Stromal cell of bone marrow (primary cell): ENCODE measurements at regions not wholly inside any gene's neighbourhood (a gene's known extent, or its start where the extent isn't known, plus 50 kb on each side); places are given as distances from the start of the nearest gene placed in this dataset.
"Not testable (repeated sequence)": the region's sequence is repeated elsewhere in the genome, so short reads cannot be mapped to it uniquely, and the experiment has no call there.

ENCODE experiments used
- DNase-seq: peaks from one replicate; pipeline ENCODE4 v3.0.0-alpha.2; 2012; ENCODE audit warnings: low read depth

- no peak for DNase-seq
These were observed 52.6 kb upstream of the SP8 start for GRCh38 chr7:20839196-20839735.

GRCh38 chr7:20839987-20840386, 53.3 kb upstream of the SP8 start:
- no peak for DNase-seq

- DNase-seq: no peak
These were observed 60.1 kb upstream of the SP8 start for GRCh38 chr7:20846791-20847190.

- DNase-seq: no peak
These were observed 72.3 kb upstream of the SP8 start for GRCh38 chr7:20858951-20859350.

- no peak for DNase-seq
These were observed 74.8 kb upstream of the SP8 start for GRCh38 chr7:20861468-20861867.

- DNase-seq: no peak
These were observed 75.9 kb upstream of the SP8 start for GRCh38 chr7:20862554-20862953.

- DNase-seq: no peak
These were observed 77.5 kb upstream of the SP8 start for GRCh38 chr7:20864221-20864620.

- no peak for DNase-seq
These were observed 79.0 kb upstream of the SP8 start for GRCh38 chr7:20865684-20866083.

- no peak for DNase-seq
These were observed 84.3 kb upstream of the SP8 start for GRCh38 chr7:20870977-20871376.

- DNase-seq: no peak
These were observed 106.1 kb upstream of the SP8 start for GRCh38 chr7:20892776-20893175.

- no peak for DNase-seq
These were observed 108.1 kb upstream of the SP8 start for GRCh38 chr7:20894806-20895205.

GRCh38 chr7:20895563-20895962, 108.9 kb upstream of the SP8 start:
- DNase-seq: no peak

- no peak for DNase-seq
These were observed 110.3 kb upstream of the SP8 start for GRCh38 chr7:20896996-20897395.

- no peak for DNase-seq
These were observed 120.2 kb upstream of the SP8 start for GRCh38 chr7:20906801-20907453.

GRCh38 chr7:20911081-20911480, 124.4 kb upstream of the SP8 start:
- DNase-seq: no peak

- no peak for DNase-seq
These were observed 127.2 kb upstream of the SP8 start for GRCh38 chr7:20913853-20914252.

GRCh38 chr7:20916311-20916710, 129.6 kb upstream of the SP8 start:
- no peak for DNase-seq

GRCh38 chr7:20917603-20918002, 130.9 kb upstream of the SP8 start:
- DNase-seq: no peak

- no peak for DNase-seq
These were observed 131.5 kb upstream of the SP8 start for GRCh38 chr7:20918156-20918555.

GRCh38 chr7:20927178-20927577, 140.5 kb upstream of the SP8 start:
- not testable (repeated sequence) for DNase-seq

GRCh38 chr7:20927976-20928375, 141.3 kb upstream of the SP8 start:
- no peak for DNase-seq

GRCh38 chr7:20929199-20929598, 142.5 kb upstream of the SP8 start:
- no peak for DNase-seq

- no peak for DNase-seq
These were observed 145.1 kb upstream of the SP8 start for GRCh38 chr7:20931739-20932138.

- DNase-seq: no peak
These were observed 146.3 kb upstream of the SP8 start for GRCh38 chr7:20932785-20933527.
